ENCODE measurements at regions not wholly inside any gene's neighbourhood (a gene's known extent, or its start where the extent isn't known, plus 50 kb on each side); places are given as distances from the start of the nearest gene placed in this dataset.

DNA sequence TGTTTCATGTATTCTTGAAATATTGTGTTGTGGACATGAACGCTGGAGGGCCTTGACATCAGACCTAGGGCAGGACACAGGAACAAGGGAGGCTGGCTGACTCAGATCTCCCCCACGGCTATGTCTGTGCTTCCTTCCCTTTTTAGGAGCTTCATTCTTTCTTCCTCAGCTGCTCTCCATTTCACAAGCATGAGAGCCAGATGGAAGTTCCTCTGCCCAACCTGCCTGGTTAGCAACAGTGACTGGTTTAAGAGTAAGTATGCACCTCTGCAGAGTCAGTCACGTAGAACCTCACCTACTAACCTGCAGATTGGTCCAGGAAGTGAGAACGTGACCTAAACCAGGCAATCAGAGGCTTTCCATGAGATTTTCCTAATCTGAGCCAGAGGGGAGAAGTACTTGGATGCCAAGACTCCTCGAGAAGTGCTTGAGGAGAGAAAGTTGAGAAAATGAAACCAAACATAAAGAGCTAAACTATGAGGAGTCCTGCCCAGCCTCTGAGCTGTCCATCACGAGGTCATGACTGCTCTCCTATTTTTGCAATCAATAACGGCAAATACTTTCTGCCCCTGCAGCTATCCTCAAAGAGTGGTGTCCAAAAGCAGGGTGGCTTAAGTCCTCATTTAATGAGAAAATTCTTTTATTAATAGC lies 465.2 kb upstream of the CITED2 start:
- Mint-ChIP-seq H3K27me3 (peaks cover 2% of the 10 kb centered on the region), H3K4me1 (ENCODE audit: low read depth) (no peaks in the 10 kb centered on the region), H3K27ac (no peak overlapping the region), H3K9me3 (ENCODE audit: low read depth) (no peaks in the 10 kb centered on the region), H3K36me3 (no peaks in the 10 kb centered on the region), H3K4me3 (no peak overlapping the region)

GRCh38 chr6:139834232-139834631 lies 459.8 kb upstream of the CITED2 start:
- Mint-ChIP-seq H3K27me3 (peaks cover 5% of the 10 kb centered on the region), H3K4me1 (ENCODE audit: low read depth) (no peaks in the 10 kb centered on the region), H3K4me3 (no peak overlapping the region), H3K36me3 (no peaks in the 10 kb centered on the region), H3K27ac (no peak overlapping the region), H3K9me3 (ENCODE audit: low read depth) (no peaks in the 10 kb centered on the region)

DNA sequence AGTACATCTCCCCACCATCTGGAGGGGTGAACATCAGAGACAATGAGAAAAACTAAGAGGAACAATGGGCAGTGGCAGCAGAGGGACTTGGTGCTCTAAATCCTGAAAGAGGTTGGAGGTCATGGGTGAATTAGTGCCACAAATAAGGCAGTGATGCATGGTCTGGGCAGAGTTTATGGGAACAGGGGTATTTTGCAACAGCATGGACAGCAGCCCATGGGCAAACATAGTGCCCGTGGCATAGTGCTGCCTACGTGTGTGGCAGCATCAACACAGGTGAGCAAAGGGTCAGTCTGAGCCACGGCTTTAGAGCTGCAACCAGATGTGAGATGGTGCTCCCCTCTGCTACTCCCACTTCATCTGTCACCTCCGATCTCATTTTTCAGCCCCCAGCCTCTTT lies 459.1 kb upstream of the CITED2 start:
- no peak overlapping the region for H3K4me3 Mint-ChIP-seq
- H3K27ac Mint-ChIP-seq = no peak overlapping the region
- no peaks in the 10 kb centered on the region for H3K4me1 Mint-ChIP-seq (ENCODE audit: low read depth)
- no peaks in the 10 kb centered on the region for H3K36me3 Mint-ChIP-seq
- peaks cover 5% of the 10 kb centered on the region for H3K27me3 Mint-ChIP-seq
- no peaks in the 10 kb centered on the region for H3K9me3 Mint-ChIP-seq (ENCODE audit: low read depth)

- no peak overlapping the region for H3K27ac Mint-ChIP-seq
- peaks cover 5% of the 10 kb centered on the region for H3K27me3 Mint-ChIP-seq
- H3K4me1 Mint-ChIP-seq (ENCODE audit: low read depth) = no peaks in the 10 kb centered on the region
- H3K9me3 Mint-ChIP-seq (ENCODE audit: low read depth) = no peaks in the 10 kb centered on the region
- no peaks in the 10 kb centered on the region for H3K36me3 Mint-ChIP-seq
- no peak overlapping the region for H3K4me3 Mint-ChIP-seq
These were observed 458.3 kb upstream of the CITED2 start for GRCh38 chr6:139832493-139833305.

- Mint-ChIP-seq H3K4me1 (ENCODE audit: low read depth) (no peaks in the 10 kb centered on the region), H3K36me3 (no peaks in the 10 kb centered on the region), H3K9me3 (ENCODE audit: low read depth) (no peaks in the 10 kb centered on the region), H3K4me3 (no peak overlapping the region), H3K27me3 (peaks cover 9% of the 10 kb centered on the region), H3K27ac (no peak overlapping the region)
These were observed 455.1 kb upstream of the CITED2 start for GRCh38 chr6:139829576-139829975.

DNA sequence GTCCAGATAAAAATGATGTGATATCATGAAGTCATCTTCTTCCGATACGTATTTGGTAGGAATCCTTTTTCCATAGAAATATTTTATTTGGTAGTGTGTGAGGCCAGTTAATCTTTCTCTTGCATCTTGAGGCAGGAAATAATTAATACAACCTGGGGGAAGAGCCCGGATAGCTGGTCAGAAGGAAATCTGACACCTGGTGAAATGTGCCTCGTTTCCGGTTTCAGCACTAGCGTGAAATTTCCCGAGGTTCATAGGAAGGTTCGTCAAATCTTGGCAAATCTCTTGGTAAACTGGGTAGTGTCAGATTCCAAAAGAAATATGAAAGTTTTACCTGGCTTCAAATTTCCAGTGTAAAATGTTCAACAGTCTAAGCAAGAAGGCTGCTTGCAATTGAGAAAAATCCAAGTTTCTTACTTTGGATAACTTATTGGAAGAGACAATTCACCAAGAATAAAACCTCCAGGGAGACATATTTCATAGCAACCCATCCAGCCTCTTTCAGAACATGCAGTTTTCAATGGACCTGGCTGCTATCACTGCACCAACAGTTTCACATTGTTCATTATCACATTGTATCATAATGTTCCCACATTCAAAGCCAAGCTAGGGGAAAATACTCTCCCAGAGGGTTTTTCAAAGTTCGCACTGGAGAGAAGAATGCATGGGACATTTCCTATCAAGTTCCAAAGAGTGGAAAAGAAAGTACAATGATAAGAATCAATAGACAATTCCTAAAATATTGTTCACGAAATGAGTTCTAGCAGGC lies 454.5 kb upstream of the CITED2 start:
- no peak overlapping the region for H3K27ac Mint-ChIP-seq
- no peaks in the 10 kb centered on the region for H3K4me1 Mint-ChIP-seq (ENCODE audit: low read depth)
- H3K36me3 Mint-ChIP-seq = no peaks in the 10 kb centered on the region
- H3K4me3 Mint-ChIP-seq = no peak overlapping the region
- H3K9me3 Mint-ChIP-seq (ENCODE audit: low read depth) = no peaks in the 10 kb centered on the region
- peaks cover 9% of the 10 kb centered on the region for H3K27me3 Mint-ChIP-seq

DNA sequence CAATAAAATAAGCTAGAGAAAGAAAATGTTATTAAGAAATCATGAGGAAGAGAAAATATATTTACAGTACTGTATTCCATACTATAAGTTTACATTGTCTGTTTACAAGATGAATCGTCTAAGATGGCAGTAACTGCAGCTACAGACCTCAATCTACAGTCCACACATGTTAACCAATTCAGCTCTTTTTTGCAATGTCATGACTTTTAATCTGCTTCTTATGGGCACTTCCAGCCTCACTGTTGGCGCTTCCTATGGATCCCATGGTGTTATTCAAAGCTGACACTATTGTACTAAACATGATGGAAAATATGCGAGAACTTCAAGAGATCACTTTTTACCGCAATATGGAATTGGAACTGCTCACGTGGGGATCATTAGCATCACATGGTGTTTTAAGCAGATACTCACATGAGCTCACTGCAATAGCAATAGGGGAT lies 451.5 kb upstream of the CITED2 start:
- no peak overlapping the region for H3K4me3 Mint-ChIP-seq
- no peaks in the 10 kb centered on the region for H3K9me3 Mint-ChIP-seq (ENCODE audit: low read depth)
- H3K27ac Mint-ChIP-seq = no peak overlapping the region
- no peaks in the 10 kb centered on the region for H3K4me1 Mint-ChIP-seq (ENCODE audit: low read depth)
- H3K27me3 Mint-ChIP-seq = peaks cover 9% of the 10 kb centered on the region
- H3K36me3 Mint-ChIP-seq = no peaks in the 10 kb centered on the region

DNA sequence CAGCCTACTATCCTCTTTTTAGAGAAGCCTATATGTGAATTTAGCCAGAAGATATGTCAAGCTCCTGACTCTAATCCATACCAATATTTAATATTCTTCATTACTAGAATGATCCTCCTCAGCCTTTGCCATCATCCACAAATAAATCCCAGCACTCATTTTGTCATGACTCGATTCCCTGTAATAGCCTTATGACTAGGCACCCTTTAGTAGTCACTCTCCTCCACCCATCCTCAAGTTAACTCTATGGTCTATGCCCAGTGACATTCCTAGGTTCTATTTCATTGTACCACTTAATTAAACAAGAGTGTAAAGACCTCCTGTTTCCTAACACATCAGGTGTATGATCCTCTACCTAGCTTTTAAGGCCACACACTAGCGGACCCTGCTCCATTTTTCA lies 450.4 kb upstream of the CITED2 start:
- H3K36me3 Mint-ChIP-seq = no peaks in the 10 kb centered on the region
- H3K4me3 Mint-ChIP-seq = no peak overlapping the region
- no peaks in the 10 kb centered on the region for H3K9me3 Mint-ChIP-seq (ENCODE audit: low read depth)
- H3K4me1 Mint-ChIP-seq (ENCODE audit: low read depth) = no peaks in the 10 kb centered on the region
- H3K27me3 Mint-ChIP-seq = peaks cover 10% of the 10 kb centered on the region
- H3K27ac Mint-ChIP-seq = no peak overlapping the region

DNA sequence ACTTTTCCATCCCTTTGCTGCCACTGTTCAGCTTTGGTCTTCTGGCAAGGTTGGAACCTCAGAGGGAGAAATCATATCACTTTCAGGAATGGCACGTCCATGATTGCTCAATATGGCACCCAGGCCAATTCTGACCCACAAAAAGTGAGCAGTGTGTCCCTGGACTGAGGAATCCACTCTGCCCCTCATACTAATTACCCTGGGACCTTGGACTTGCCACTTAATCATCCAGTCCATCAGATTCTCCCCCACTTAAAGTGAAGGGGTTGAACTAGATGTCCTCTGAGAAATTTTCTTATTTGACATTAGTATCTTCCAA lies 449.3 kb upstream of the CITED2 start:
- Mint-ChIP-seq H3K4me1 (ENCODE audit: low read depth) (no peaks in the 10 kb centered on the region), H3K4me3 (no peak overlapping the region), H3K27me3 (peaks cover 10% of the 10 kb centered on the region), H3K9me3 (ENCODE audit: low read depth) (no peaks in the 10 kb centered on the region), H3K27ac (no peak overlapping the region), H3K36me3 (no peaks in the 10 kb centered on the region)

- Mint-ChIP-seq H3K4me1 (ENCODE audit: low read depth) (no peaks in the 10 kb centered on the region), H3K27ac (no peak overlapping the region), H3K4me3 (no peak overlapping the region), H3K9me3 (ENCODE audit: low read depth) (no peaks in the 10 kb centered on the region), H3K36me3 (no peaks in the 10 kb centered on the region), H3K27me3 (peaks cover 13% of the 10 kb centered on the region)
These were observed 448.8 kb upstream of the CITED2 start for GRCh38 chr6:139823099-139823807.

DNA sequence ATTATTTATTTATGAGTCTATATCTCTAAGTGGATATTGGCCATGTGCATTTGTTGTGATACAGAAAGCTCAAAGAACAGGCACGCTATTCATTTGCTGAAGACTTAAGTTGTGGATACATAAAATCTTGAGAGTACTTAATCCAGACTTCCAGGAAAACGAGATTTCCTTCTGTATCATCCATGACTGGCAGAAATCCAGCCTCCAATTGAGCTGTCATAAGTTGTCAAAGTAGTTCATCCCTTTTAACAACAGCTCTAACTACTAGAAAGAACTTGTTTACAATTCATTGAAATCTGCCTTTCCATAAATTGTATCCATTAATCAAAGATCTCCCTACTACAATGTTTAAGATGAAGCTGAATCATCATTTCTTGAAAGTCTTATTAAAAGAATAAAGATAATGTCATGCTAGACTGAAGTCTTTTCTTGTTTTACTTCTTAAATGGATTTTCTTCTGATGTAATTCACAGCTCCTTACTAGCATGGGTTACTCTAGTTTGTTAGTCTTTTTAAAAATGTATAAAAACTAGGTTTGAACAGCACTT lies 447.3 kb upstream of the CITED2 start:
- no peak overlapping the region for H3K27ac Mint-ChIP-seq
- H3K9me3 Mint-ChIP-seq (ENCODE audit: low read depth) = no peaks in the 10 kb centered on the region
- H3K27me3 Mint-ChIP-seq = peaks cover 15% of the 10 kb centered on the region
- H3K4me1 Mint-ChIP-seq (ENCODE audit: low read depth) = no peaks in the 10 kb centered on the region
- no peak overlapping the region for H3K4me3 Mint-ChIP-seq
- no peaks in the 10 kb centered on the region for H3K36me3 Mint-ChIP-seq

DNA sequence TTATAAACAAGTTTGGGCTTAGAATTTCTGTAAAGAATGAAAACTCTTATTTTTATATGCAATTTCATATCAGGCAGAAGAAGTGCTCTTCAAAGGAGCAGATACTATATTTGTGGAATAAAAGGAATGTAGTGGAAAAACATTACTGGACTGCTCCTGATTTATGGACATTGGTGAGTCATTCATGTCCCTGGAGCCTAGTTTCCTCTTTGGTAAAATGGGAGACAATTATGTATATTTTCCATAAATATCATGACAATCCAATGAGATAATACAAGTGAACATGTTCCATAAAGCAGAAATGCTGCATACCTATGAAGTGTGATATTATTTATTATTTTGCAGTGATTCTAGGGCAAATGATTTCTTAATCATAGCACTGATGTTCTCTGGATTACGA lies 445.8 kb upstream of the CITED2 start:
- H3K27me3 Mint-ChIP-seq = peaks cover 14% of the 10 kb centered on the region
- H3K27ac Mint-ChIP-seq = no peak overlapping the region
- no peak overlapping the region for H3K4me3 Mint-ChIP-seq
- H3K9me3 Mint-ChIP-seq (ENCODE audit: low read depth) = no peaks in the 10 kb centered on the region
- H3K4me1 Mint-ChIP-seq (ENCODE audit: low read depth) = no peaks in the 10 kb centered on the region
- no peaks in the 10 kb centered on the region for H3K36me3 Mint-ChIP-seq

GRCh38 chr6:139819776-139820175 lies 445.3 kb upstream of the CITED2 start:
- no peaks in the 10 kb centered on the region for H3K9me3 Mint-ChIP-seq (ENCODE audit: low read depth)
- H3K4me1 Mint-ChIP-seq (ENCODE audit: low read depth) = no peaks in the 10 kb centered on the region
- H3K4me3 Mint-ChIP-seq = no peak overlapping the region
- no peaks in the 10 kb centered on the region for H3K36me3 Mint-ChIP-seq
- H3K27me3 Mint-ChIP-seq = peaks cover 12% of the 10 kb centered on the region
- H3K27ac Mint-ChIP-seq = no peak overlapping the region

DNA sequence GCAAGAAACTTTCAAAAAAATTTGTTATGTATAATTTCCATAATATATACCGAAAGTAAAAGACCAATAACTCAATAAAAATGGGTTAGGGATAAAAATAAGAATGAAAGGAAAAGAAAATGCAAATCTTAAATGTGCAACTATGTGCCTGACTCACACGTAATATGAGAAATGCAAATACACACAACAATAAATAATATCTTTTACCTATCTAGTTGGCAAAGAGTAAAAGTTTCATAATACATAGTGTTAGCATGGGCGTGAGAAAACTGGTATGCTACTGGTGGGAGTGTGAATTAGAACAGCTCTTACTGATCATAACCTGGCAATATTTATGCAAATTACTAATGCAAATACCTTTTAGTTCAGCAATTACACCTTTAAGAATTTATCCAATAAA lies 438.5 kb upstream of the CITED2 start:
- Mint-ChIP-seq H3K36me3 (no peaks in the 10 kb centered on the region), H3K27ac (no peak overlapping the region), H3K9me3 (ENCODE audit: low read depth) (no peaks in the 10 kb centered on the region), H3K27me3 (peaks cover 10% of the 10 kb centered on the region), H3K4me3 (no peak overlapping the region), H3K4me1 (ENCODE audit: low read depth) (no peaks in the 10 kb centered on the region)
